Testis (tissue), 2 donors: ENCODE measurements at regions not wholly inside any gene's neighbourhood (a gene's known extent, or its start where the extent isn't known, plus 50 kb on each side); places are given as distances from the start of the nearest gene placed in this dataset.
"Not testable (repeated sequence)": the region's sequence is repeated elsewhere in the genome, so short reads cannot be mapped to it uniquely, and the experiment has no call there.

ENCODE experiments used
- POLR2A ChIP-seq: fragments of 450-650 bp; IDR thresholded peaks from one replicate; pipeline ENCODE4 v1.6.1; 2017; ENCODE audit warnings: antibody characterized with exemption, mild to moderate bottlenecking, moderate library complexity
- TF ChIP-seq, protein P1 (sequence below), 3 experiments: fragments of 450-650 bp in 2 of 3; fragments of 200-600 bp in 1 of 3; sonication (generic) in 1 of 3; IDR thresholded peaks; one replicate each; pipeline ENCODE4 v1.5.1; 2016 to 2019; ENCODE audit warnings: antibody characterized with exemption in 3 of 3, mild to moderate bottlenecking in 2 of 3, moderate library complexity in 1 of 3

DNA sequence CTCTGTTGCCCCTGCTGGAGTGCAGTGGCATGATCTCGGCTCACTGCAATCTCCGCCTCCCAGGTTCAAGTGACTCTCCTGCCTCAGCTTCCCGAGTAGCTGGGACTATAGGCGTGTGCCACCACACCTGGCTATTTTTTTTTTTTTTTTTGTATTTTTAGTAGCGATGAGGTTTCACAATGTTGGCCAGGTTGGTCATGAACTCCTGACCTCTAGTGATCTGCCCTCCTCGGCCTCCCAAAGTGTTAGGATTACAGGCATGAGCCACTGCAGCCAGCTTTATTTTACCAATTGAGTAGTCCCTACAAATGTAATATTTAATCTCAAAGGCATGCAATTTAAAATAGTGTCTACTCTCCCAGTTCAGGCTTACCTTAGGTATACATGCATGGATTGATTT is 1487.2 kb upstream of the WWC1 start:
- not testable (repeated sequence) for TF ChIP-seq POLR2A
- TF ChIP-seq, protein P1, sequence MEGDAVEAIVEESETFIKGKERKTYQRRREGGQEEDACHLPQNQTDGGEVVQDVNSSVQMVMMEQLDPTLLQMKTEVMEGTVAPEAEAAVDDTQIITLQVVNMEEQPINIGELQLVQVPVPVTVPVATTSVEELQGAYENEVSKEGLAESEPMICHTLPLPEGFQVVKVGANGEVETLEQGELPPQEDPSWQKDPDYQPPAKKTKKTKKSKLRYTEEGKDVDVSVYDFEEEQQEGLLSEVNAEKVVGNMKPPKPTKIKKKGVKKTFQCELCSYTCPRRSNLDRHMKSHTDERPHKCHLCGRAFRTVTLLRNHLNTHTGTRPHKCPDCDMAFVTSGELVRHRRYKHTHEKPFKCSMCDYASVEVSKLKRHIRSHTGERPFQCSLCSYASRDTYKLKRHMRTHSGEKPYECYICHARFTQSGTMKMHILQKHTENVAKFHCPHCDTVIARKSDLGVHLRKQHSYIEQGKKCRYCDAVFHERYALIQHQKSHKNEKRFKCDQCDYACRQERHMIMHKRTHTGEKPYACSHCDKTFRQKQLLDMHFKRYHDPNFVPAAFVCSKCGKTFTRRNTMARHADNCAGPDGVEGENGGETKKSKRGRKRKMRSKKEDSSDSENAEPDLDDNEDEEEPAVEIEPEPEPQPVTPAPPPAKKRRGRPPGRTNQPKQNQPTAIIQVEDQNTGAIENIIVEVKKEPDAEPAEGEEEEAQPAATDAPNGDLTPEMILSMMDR (IDR thresholded peaks at IDR 0.05) = not testable (repeated sequence)
